GM12891 (cell line): ENCODE measurements at regions not wholly inside any gene's neighbourhood (a gene's known extent, or its start where the extent isn't known, plus 50 kb on each side); places are given as distances from the start of the nearest gene placed in this dataset.

ENCODE experiments used
- DNase-seq: peaks from one replicate; pipeline ENCODE4 v3.0.0; 2011; ENCODE audit warnings: low spot score; ENCODE audit not compliant: insufficient read length
- FAIRE-seq: peaks from 2 replicates; lab custom pipeline; 2011; peaks lifted over from hg19 to GRCh38; lab: Jason Lieb, UNC
- PAX5 ChIP-seq: IDR thresholded peaks from 2 replicates; pipeline ENCODE4 v1.6.1; 2011; ENCODE audit warnings: low read length, moderate library complexity, mild to moderate bottlenecking; ENCODE audit not compliant: insufficient read depth, severe bottlenecking
- POLR2A ChIP-seq: IDR thresholded peaks from 2 replicates; pipeline ENCODE4 v1.6.1; 2011; ENCODE audit warnings: low read depth, low read length, control low read depth
- POLR2AphosphoS5 ChIP-seq: IDR thresholded peaks from 2 replicates; pipeline ENCODE4 v1.6.1; 2011; ENCODE audit warnings: low read depth, low read length, control low read depth
- POU2F2 ChIP-seq: IDR thresholded peaks from 2 replicates; pipeline ENCODE4 v1.6.1; 2011; ENCODE audit warnings: low read depth, mild to moderate bottlenecking, control low read depth, low read length, moderate library complexity
- SPI1 ChIP-seq: IDR thresholded peaks from 2 replicates; pipeline ENCODE4 v1.6.1; 2011; ENCODE audit warnings: low read depth, low read length, control low read depth
- TAF1 ChIP-seq: IDR thresholded peaks from 2 replicates; pipeline ENCODE4 v1.6.1; 2011; ENCODE audit warnings: low read depth, low read length, control low read depth

GRCh38 chr2:67650291-67651133 is 253.4 kb downstream of the ETAA1 start:
- TF ChIP-seq TAF1 (no peak), SPI1 (no peak), POLR2A (no peak), POU2F2 (no peak), POLR2AphosphoS5 (no peak), PAX5 (no peak)
- DNase-seq (peak; percentile 5), FAIRE-seq (no peak)

- DNase-seq: no peak
- TF ChIP-seq POU2F2 (no peak), SPI1 (no peak)
- FAIRE-seq: no peak
These were observed 254.4 kb downstream of the ETAA1 start for GRCh38 chr2:67651565-67651964.

- DNase-seq (peak; percentile 12), FAIRE-seq (no peak)
- no peak for TF ChIP-seq PAX5
- TF ChIP-seq SPI1: peak; percentile 80
- TF ChIP-seq POU2F2: peak; percentile 91; the same call in 1 of the 2 replicates
- no peak for TF ChIP-seq TAF1
- TF ChIP-seq POLR2A: no peak
These were observed 255.5 kb downstream of the ETAA1 start for GRCh38 chr2:67652679-67653078.

GRCh38 chr2:67656875-67657274 is 259.7 kb downstream of the ETAA1 start:
- no peak for FAIRE-seq
- no peak for TF ChIP-seq SPI1
- no peak for TF ChIP-seq POU2F2
- TF ChIP-seq POLR2AphosphoS5: no peak

GRCh38 chr2:67658820-67659219 is 261.7 kb downstream of the ETAA1 start:
- no peak for TF ChIP-seq POU2F2
- TF ChIP-seq PAX5: no peak
- no peak for TF ChIP-seq TAF1
- TF ChIP-seq POLR2A: no peak
- TF ChIP-seq POLR2AphosphoS5: no peak
- no peak for TF ChIP-seq SPI1
- DNase-seq (no peak), FAIRE-seq (no peak)

More at GRCh38 chr2:67656875-67657274, 259.7 kb downstream of the ETAA1 start:
- no peak for DNase-seq

- TF ChIP-seq POLR2AphosphoS5 (no peak), POLR2A (no peak), PAX5 (no peak), POU2F2 (no peak), TAF1 (no peak), SPI1 (no peak)
- no peak for DNase-seq
- no peak for FAIRE-seq
These were observed 263.0 kb downstream of the ETAA1 start for GRCh38 chr2:67660015-67660602.

- DNase-seq (no peak), FAIRE-seq (no peak)
- TF ChIP-seq POLR2A (no peak), POU2F2 (no peak), PAX5 (no peak), POLR2AphosphoS5 (no peak)
These were observed 263.7 kb downstream of the ETAA1 start for GRCh38 chr2:67660871-67661270.

GRCh38 chr2:67662222-67662621 is 265.1 kb downstream of the ETAA1 start:
- FAIRE-seq (no peak), DNase-seq (no peak)
- TF ChIP-seq POLR2A: no peak
- no peak for TF ChIP-seq SPI1
- no peak for TF ChIP-seq POLR2AphosphoS5
- no peak for TF ChIP-seq TAF1
- TF ChIP-seq POU2F2: no peak
- no peak for TF ChIP-seq PAX5

- TF ChIP-seq TAF1 (no peak), POLR2AphosphoS5 (no peak), PAX5 (no peak), POLR2A (no peak), POU2F2 (no peak), SPI1 (no peak)
- DNase-seq (no peak), FAIRE-seq (no peak)
These were observed 266.6 kb downstream of the ETAA1 start for GRCh38 chr2:67663776-67664175.

GRCh38 chr2:67666386-67667053 is 269.4 kb downstream of the ETAA1 start:
- DNase-seq (no peak), FAIRE-seq (no peak)
- TF ChIP-seq PAX5: no peak
- TF ChIP-seq POLR2AphosphoS5: no peak
- TF ChIP-seq POU2F2: no peak
- TF ChIP-seq SPI1: no peak
- TF ChIP-seq POLR2A: no peak
- TF ChIP-seq TAF1: no peak
